OCI-LY3 (cell line): ENCODE measurements at regions not wholly inside any gene's neighbourhood (a gene's known extent, or its start where the extent isn't known, plus 50 kb on each side); places are given as distances from the start of the nearest gene placed in this dataset.

Experiments
- EZH2phosphoT487 ChIP-seq: fragments of 200-600 bp; shearing (Covaris generic); IDR thresholded peaks from 2 replicates; pipeline ENCODE4 v1.6.1; 2018; ENCODE audit warnings: antibody characterized with exemption, mixed run types, low read depth
- TF ChIP-seq, protein P1 (sequence below): fragments of 200-600, 300-600 bp; sonication (generic); IDR thresholded peaks from 2 replicates; pipeline ENCODE4 v1.5.1; 2014; ENCODE audit warnings: antibody characterized with exemption, low read length, low read depth

GRCh38 chr1:29413661-29414060 is 177.3 kb downstream of the PTPRU start:
- TF ChIP-seq, protein P1, sequence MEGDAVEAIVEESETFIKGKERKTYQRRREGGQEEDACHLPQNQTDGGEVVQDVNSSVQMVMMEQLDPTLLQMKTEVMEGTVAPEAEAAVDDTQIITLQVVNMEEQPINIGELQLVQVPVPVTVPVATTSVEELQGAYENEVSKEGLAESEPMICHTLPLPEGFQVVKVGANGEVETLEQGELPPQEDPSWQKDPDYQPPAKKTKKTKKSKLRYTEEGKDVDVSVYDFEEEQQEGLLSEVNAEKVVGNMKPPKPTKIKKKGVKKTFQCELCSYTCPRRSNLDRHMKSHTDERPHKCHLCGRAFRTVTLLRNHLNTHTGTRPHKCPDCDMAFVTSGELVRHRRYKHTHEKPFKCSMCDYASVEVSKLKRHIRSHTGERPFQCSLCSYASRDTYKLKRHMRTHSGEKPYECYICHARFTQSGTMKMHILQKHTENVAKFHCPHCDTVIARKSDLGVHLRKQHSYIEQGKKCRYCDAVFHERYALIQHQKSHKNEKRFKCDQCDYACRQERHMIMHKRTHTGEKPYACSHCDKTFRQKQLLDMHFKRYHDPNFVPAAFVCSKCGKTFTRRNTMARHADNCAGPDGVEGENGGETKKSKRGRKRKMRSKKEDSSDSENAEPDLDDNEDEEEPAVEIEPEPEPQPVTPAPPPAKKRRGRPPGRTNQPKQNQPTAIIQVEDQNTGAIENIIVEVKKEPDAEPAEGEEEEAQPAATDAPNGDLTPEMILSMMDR: no peak
- TF ChIP-seq EZH2phosphoT487: no peak
